ENCODE measurements at regions not wholly inside any gene's neighbourhood (a gene's known extent, or its start where the extent isn't known, plus 50 kb on each side); places are given as distances from the start of the nearest gene placed in this dataset.

DNA sequence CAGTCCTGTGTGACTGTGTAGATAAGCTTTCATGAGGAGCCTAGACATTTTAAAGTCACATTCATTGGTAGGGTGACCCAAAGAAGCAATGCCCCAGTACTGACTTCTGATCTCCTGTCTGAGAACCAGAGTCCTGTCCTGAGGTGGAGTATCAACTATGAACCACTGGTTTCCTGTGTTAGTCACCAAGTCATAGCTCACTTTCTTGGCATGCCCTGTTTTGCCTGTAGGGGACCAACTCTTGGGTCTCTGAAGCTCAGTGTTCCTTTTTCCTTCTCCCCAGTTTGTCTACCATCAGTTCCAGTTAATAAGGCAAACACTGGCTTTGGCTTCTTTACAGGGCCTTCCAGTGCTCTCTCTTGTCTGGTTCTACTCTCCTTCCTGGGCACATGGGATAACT lies 97.4 kb downstream of the C12orf75 start:
- TF ChIP-seq, protein P1, sequence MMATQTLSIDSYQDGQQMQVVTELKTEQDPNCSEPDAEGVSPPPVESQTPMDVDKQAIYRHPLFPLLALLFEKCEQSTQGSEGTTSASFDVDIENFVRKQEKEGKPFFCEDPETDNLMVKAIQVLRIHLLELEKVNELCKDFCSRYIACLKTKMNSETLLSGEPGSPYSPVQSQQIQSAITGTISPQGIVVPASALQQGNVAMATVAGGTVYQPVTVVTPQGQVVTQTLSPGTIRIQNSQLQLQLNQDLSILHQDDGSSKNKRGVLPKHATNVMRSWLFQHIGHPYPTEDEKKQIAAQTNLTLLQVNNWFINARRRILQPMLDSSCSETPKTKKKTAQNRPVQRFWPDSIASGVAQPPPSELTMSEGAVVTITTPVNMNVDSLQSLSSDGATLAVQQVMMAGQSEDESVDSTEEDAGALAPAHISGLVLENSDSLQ (IDR thresholded peaks at IDR 0.05), result no peak
- TF ChIP-seq SUZ12 (IDR thresholded peaks at IDR 0.05), result no peak
- TF ChIP-seq BHLHE40 (IDR thresholded peaks at IDR 0.05; ENCODE audit: borderline replicate concordance), result no peak
- no peak for TF ChIP-seq ZNF384 (IDR thresholded peaks at IDR 0.05)
- no peak for TF ChIP-seq FOXA1 (IDR thresholded peaks at IDR 0.05)
- no peak for TF ChIP-seq FOXM1 (IDR thresholded peaks at IDR 0.05; ENCODE audit: borderline replicate concordance)
- TF ChIP-seq HDGF (IDR thresholded peaks at IDR 0.05; ENCODE audit: borderline replicate concordance), result no peak
- no peak for TF ChIP-seq LEF1 (IDR thresholded peaks at IDR 0.05; ENCODE audit: borderline replicate concordance)
